NCI-H2196 (cell line): ENCODE measurements at regions not wholly inside any gene's neighbourhood (a gene's known extent, or its start where the extent isn't known, plus 50 kb on each side); places are given as distances from the start of the nearest gene placed in this dataset.

ENCODE experiments used
- DNase-seq: peaks from one replicate; lab custom pipeline; 2025; ENCODE audit not compliant: unreplicated experiment; lab: John Stamatoyannopoulos, UW

- no peak for DNase-seq
Observed at GRCh38 chr16:73846007-73846330, 450.6 kb upstream of the PSMD7 start.

- no peak for DNase-seq
Observed at GRCh38 chr16:73845238-73846006, 451.2 kb upstream of the PSMD7 start.

GRCh38 chr16:73840728-73841127 lies 455.9 kb upstream of the PSMD7 start:
- no peak for DNase-seq

- no peak for DNase-seq
Observed at GRCh38 chr16:73831220-73831619, 465.4 kb upstream of the PSMD7 start.

- DNase-seq = no peak
Observed at GRCh38 chr16:73823205-73823849, 473.3 kb upstream of the PSMD7 start.

- DNase-seq = no peak
Observed at GRCh38 chr16:73817526-73818324, 478.9 kb upstream of the PSMD7 start.

GRCh38 chr16:73813527-73813926 lies 483.1 kb upstream of the PSMD7 start:
- DNase-seq = no peak

- no peak for DNase-seq
Observed at GRCh38 chr16:73804456-73804855, 492.2 kb upstream of the PSMD7 start.

- DNase-seq = no peak
Observed at GRCh38 chr16:73798471-73798870, 498.1 kb upstream of the PSMD7 start.

- no peak for DNase-seq
Observed at GRCh38 chr16:73797115-73797514, 499.5 kb upstream of the PSMD7 start.

- no peak for DNase-seq
Observed at GRCh38 chr16:73796241-73796640, 500.4 kb upstream of the PSMD7 start.

- no peak for DNase-seq
Observed at GRCh38 chr16:73794994-73795393, 501.6 kb upstream of the PSMD7 start.

- DNase-seq = no peak
Observed at GRCh38 chr16:73793871-73794437, 502.7 kb upstream of the PSMD7 start.

- no peak for DNase-seq
Observed at GRCh38 chr16:73793260-73793659, 503.4 kb upstream of the PSMD7 start.

GRCh38 chr16:73792199-73793020 lies 504.2 kb upstream of the PSMD7 start:
- no peak for DNase-seq

- DNase-seq = no peak
Observed at GRCh38 chr16:73781297-73781696, 515.3 kb upstream of the PSMD7 start.

GRCh38 chr16:73778887-73779286 lies 517.7 kb upstream of the PSMD7 start:
- DNase-seq = no peak

GRCh38 chr16:73775841-73776388 lies 520.7 kb upstream of the PSMD7 start:
- no peak for DNase-seq

- DNase-seq = no peak
Observed at GRCh38 chr16:73771196-73772064, 525.2 kb upstream of the PSMD7 start.

- DNase-seq = no peak
Observed at GRCh38 chr16:73768786-73769203, 527.8 kb upstream of the PSMD7 start.
